ENCODE measurements at regions not wholly inside any gene's neighbourhood (a gene's known extent, or its start where the extent isn't known, plus 50 kb on each side); places are given as distances from the start of the nearest gene placed in this dataset.
"Not testable (repeated sequence)": the region's sequence is repeated elsewhere in the genome, so short reads cannot be mapped to it uniquely, and the experiment has no call there.

DNA sequence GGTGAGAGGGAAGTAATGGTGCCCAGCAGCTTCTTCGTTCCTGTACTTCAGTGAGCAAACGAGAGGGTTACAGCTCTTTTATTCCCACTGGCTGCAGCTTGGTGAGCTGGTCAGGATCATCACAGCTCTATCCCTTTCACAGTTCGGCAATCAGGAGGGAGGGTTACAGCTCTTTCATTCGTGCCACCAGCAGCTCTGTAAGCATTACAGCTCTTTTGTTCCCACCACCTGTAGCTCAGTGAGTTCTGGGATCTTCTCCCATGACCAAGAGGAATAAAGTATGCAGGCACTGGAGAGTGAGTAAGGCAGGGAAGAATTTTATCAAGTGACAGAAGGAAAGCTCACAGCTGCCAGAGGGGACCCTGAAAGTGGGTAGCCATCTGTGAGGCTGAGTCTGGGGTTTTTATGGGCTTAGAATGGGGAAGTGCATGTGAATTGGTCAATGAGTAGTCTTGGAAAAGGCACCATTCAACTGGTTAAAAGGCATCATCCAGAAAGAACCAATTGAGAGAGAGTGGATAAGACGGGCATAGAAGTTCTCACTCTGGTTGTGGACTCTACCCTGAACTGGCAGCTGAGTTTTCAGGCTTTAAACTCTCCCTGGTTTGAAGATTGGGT is 123.7 kb downstream of the COX18 start:
- no peak for DNase-seq (ENCODE audit: low read depth)

DNA sequence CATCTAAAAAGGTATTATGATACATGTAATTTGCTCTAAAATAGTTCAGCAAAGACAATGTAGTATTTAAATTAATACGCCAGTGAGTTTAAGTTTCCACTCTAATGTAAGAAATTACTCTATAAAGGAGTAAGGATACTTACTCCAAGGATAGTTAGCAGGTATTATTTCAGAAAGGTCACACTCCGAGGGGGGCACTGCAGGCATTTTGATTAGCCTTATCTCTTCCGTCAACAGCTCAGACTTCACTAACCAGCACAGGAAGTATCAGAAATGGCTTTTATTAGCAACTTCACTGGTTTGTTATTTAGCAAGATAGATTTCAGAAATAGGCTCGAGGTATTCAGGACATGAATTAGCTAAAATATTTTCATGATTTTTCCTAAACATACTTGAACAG is 127.0 kb downstream of the COX18 start:
- DNase-seq (ENCODE audit: low read depth): no peak
- H3K4me3 ChIP-seq (ENCODE audit: low read depth, low read length): no peak overlapping the region

More for the DNA sequence above, 123.7 kb downstream of the COX18 start:
- no peak overlapping the region for H3K4me3 ChIP-seq (ENCODE audit: low read depth, low read length)

DNA sequence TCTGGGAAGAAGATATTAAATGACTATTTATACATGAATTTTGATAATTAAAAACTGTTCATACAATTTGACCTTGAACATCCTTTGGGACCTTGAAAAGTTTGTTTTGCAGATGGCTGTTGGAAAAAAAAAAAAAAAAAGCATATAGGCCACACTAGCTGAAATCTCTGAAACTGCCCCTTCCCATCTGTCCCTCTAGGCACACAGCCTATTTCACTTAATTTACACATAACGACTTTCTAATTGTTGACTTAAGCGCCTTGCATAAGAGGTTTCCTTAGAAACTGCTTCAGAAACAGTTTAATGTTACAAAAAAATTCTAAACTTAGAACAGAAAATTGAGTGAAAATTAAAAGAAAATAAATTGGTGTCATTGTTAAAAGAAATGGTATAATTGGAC is 131.0 kb downstream of the COX18 start:
- no peak overlapping the region for H3K4me3 ChIP-seq (ENCODE audit: low read depth, low read length)
- no peak for DNase-seq (ENCODE audit: low read depth)

DNA sequence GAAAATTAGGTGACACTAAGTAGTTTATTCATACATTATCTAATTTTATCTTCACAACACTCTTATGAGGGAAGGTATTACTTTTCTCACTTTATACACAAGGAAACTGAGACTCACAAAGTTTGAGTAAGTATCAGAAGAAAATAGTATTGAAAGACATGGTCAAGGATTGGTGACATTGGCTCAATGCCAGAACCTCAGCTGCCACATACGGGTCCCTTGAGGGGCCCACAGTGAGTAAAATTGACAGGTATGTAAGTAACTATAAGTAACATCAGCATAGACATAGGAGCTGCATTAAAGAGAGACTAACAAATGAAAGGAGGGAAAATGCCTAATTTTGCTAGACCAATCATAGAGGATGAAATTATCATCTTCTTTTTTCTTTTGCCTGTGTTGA is 134.1 kb downstream of the COX18 start:
- no peak overlapping the region for H3K4me3 ChIP-seq (ENCODE audit: low read depth, low read length)
- DNase-seq (ENCODE audit: low read depth): no peak

DNA sequence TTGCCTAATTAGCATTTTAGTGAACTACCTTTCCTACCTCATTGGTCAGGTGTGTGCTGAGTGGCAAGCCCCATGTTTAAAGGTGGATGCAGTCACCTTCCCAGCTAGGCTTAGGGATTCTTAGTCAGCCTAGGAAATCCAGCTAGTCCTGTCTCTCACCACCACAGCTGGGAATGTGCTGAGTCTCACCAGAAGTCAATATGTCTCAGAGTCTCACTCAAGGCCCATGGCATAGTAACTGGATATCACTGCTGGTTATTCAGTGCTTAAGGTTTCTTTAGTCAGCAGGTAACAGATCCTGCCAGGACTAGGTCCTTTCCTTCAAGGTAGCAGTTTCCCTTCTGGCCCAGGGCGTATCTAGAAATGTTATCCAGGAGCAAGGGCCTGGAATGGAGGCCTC is 136.5 kb downstream of the COX18 start:
- DNase-seq (ENCODE audit: low read depth): no peak

DNA sequence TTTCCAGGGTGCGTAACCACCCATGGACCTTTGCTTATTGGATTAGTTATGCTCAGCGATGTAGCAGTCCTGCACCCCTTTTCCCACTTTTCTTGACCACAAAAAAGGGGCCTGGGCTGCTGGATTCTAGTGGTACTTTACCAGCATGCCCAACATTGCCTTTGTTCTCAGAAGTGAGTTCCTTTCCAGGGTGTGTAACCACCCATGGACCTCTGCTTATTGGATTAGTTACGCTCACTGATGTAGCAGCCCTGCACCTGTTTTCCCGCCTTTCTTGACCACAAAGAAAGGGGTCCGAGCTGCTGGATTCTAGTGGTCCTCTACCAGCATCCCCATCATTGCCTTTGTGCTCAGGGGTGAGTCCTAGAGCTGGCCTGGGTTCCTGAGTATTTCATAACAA is 138.2 kb downstream of the COX18 start:
- DNase-seq (ENCODE audit: low read depth): no peak
- H3K4me3 ChIP-seq (ENCODE audit: low read depth, low read length): no peak overlapping the region

More for the DNA sequence above, 136.5 kb downstream of the COX18 start:
- no peak overlapping the region for H3K4me3 ChIP-seq (ENCODE audit: low read depth, low read length)

DNA sequence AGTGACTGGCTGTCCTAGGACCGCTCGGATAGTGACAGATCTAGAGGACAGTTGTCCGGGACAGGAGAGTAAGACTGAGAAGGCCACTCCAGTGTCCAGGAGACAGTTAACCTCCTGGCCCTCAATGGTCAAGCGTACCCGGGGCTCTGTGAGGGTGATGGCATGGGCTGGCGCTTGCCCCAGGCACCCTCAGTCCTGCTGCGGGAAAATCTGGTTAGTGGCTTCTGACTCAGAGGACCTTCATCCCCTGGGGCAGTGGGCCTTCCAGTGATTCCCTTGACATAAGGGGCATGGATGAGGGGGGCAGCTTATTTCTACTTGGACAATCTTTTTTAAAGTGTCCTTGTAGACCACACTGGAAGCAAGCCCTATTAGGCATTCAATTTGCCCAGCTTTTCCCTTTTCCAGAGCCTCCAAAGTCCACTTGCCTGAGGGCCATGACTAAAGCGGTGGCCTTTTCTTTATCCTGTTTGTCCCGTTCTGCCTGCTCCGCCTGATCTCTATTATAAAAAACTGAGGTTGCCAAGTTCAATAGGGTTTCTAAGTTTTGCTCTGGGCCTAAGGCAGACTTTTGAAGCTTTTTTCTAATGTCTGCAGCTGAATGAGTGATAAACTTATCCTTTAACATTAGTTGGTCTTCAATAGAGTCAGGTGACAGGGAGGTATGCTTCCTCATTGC is 139.8 kb downstream of the COX18 start:
- not testable (repeated sequence) for DNase-seq (ENCODE audit: low read depth); H3K4me3 ChIP-seq (ENCODE audit: low read depth, low read length)

DNA sequence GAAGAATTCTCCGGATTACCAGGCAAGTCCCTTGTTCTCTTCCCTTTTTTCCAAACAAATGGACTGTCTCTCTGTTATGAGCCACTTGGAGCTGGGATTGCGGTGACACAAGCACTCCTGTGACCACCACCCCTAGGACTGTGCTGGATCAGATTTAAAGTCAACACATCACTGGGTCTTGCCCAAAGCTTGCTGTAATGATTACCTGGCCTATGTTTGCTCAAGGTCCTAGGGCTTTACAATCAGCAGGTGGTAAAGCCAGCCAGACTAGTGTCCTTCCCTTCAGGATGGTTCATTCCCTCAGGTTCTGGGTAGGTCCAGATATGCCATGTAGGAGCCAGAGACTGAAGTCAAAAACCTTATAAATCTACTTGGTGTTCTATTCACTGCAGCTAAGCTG is 144.7 kb downstream of the COX18 start:
- no peak overlapping the region for H3K4me3 ChIP-seq (ENCODE audit: low read depth, low read length)
- no peak for DNase-seq (ENCODE audit: low read depth)

DNA sequence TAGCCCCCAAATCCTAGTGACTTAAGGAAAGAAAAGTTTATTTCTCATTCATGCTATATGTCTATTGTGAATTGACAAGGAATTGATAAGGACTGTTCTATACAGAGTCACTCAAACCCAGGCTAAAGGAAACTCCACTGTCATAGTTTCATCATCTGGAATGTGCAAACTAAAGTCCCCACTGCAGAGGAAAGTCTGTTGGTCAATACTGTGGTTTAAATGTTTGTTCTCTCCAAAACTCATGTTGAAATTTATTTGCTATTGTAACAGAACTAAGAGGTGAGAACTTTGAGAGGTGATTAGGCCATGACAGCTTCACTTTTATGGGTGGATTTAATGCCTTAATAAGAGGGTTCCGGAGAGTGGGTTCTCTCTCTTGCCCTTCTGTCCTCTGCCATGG is 149.6 kb downstream of the COX18 start:
- DNase-seq (ENCODE audit: low read depth): no peak
- no peak overlapping the region for H3K4me3 ChIP-seq (ENCODE audit: low read depth, low read length)

DNA sequence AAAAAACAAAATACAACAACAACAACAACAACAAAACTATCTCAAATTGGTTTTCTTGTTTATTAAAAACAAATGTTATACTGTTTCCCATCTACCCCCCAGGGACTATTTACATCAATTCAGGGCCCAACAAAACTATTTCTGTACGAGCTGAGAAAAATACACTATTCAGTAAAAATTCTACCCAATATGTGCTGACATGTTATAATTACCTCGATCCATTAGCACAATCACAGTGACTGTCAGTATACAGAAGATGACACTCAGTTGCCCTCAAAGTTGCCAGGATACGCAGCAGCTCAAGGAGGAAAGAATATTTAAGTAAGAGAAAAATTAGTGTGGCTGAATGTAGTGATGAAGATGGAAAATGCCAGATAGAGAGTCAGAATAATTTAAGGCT is 150.1 kb downstream of the COX18 start:
- H3K4me3 ChIP-seq (ENCODE audit: low read depth, low read length): no peak overlapping the region
- no peak for DNase-seq (ENCODE audit: low read depth)

DNA sequence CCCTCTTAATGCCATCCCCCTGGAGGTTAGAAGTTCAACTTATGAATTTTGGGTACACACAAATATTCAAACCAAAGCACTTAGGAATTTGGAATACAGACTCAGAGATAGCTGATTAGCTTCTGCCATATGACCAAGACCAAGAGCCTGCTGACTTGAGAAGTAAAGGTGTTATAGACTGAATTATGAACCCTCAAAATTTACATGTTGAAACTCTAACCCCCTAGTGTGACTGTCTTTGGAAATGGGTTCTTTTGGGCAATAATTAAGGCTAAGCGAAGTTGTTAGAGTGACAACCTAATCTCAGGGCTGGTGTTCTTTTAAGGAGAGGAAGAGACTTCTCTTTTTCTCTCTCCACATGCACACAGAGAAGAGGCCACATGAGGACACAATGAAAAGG is 151.2 kb downstream of the COX18 start:
- no peak overlapping the region for H3K4me3 ChIP-seq (ENCODE audit: low read depth, low read length)
- DNase-seq (ENCODE audit: low read depth): no peak

DNA sequence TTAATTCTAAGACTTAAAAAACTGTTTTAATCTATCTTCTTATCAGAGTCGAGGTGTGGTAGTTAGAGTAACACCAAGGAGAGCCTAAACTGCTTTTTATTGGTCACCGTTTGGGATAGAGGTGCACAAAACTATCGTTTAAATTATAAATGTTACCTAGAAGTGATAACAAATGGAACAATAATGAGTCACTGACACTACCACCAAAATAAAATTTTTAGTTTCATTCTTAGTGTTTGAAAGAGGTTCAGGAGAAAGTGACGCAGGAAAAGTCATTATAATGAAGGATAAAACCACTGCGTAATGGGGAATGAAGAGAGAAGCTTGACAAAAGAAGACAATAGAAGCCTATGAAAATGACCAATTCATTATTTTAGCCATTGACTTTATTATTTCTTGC is 158.2 kb downstream of the COX18 start:
- no peak overlapping the region for H3K4me3 ChIP-seq (ENCODE audit: low read depth, low read length)
- DNase-seq (ENCODE audit: low read depth): no peak

DNA sequence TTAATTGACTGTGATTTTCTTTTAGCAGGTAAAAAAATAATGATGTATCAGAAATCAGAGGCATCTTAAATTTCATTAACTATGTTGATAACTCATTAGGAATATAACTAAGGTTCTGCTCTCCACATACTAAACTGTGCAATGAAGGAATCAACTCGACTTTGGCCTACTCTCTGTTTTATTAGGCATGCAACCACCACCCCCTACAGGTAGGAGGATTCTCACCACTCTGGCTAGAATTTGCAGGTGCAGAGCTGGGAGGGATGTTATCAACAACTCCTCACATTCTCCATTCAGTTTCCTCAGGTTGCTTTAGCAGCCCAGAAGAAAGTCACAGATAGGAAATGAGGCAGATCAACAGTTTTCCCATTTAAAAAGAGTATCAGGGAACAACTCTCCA is 160.1 kb downstream of the COX18 start:
- no peak for DNase-seq (ENCODE audit: low read depth)
- no peak overlapping the region for H3K4me3 ChIP-seq (ENCODE audit: low read depth, low read length)

DNA sequence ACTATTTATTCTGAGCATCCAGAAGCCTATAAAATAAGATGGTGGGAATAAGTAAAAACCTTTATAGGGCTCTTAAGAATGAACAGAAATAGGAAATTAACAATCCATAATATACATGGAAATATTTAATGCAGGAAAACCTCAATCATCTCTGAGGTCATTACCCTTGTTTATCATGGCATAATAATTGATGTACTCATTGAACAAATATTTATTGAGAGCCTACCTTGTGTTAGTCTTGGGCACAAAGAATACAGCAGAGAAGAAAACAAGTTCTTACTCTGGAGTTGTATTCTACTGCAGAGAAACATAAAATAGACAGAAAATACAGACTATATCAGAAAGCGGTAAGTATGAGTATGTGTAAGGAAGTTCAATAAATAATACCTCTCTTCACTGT is 167.2 kb downstream of the COX18 start:
- H3K4me3 ChIP-seq (ENCODE audit: low read depth, low read length): no peak overlapping the region
- DNase-seq (ENCODE audit: low read depth): no peak

DNA sequence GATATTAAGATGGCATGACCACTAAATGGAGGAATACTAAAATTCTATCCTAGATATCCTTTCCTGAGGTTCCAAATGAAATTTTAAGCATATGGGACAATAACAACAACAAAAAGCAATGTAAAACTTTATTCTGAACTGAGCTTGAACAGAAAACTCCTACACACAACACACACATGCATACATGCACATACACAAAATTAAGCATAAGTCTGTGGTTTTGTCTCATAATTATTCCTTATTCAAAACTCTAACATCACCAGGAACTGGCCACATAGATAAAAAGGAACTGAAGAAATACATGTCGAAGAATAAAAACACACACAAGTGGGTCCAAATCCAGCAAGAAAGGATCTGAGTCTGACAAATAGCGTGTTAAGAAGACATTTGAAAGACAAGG is 168.0 kb downstream of the COX18 start:
- H3K4me3 ChIP-seq (ENCODE audit: low read depth, low read length): no peak overlapping the region
- DNase-seq (ENCODE audit: low read depth): no peak

DNA sequence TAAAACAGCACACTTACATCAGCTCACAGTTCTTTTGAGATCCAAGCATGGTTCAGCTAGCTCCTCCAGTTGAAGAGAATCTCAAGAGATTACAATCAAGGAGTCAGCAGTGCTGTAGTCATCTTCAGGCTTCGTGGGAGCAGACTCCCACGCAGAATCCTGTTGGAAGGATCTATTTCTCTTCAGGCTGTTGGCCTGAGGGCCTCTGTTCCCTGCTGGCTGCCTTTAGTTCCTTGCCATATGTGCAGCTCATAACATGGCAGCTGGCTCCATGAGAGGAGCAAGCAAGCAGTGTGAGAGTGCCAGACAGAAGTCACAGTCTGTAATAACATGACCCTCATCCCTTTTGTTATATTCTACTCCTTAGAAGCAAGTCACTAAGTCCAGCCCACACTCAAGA is 168.6 kb downstream of the COX18 start:
- DNase-seq (ENCODE audit: low read depth): peak; percentile 17
- no peak overlapping the region for H3K4me3 ChIP-seq (ENCODE audit: low read depth, low read length)

DNA sequence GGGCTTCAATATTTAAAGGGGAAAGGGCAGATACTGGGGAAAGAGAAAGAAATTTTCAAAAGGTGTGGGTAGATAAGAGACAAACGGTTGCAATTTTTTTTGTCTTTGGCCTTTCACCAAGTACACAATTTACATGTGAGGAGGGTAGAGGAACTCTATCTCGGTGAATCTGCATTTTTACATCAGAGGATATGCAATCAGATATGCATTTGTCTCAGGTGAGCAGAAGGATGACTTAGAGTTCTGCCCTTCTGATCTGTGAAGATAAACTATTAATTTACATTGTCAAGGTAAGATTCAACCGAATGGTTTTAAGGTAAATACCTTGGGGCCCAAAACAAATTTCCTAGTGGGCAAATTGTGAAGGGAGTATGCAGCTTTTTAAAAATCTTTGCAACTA is 169.9 kb downstream of the COX18 start:
- H3K4me3 ChIP-seq (ENCODE audit: low read depth, low read length): no peak overlapping the region
- DNase-seq (ENCODE audit: low read depth): no peak

DNA sequence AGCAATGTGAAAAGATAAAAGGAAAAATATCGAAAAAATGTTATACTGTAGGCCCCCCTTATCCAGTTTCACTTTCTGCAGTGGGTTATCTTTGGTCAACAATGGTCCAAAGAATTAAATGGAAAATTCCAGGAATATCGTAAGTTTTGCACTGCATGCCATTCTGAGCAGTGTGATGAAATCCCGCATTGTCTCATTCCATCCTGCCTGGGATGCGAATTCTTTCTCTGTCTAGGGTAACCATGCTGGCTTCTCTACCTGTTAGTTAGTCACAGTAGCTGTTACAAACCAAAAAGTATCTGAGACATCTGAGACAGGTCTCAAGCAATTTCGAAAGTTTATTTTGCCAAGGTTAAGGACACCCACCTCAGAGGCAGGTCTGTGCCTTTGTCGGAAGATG is 170.3 kb downstream of the COX18 start:
- H3K4me3 ChIP-seq (ENCODE audit: low read depth, low read length): no peak overlapping the region
- DNase-seq (ENCODE audit: low read depth): no peak

DNA sequence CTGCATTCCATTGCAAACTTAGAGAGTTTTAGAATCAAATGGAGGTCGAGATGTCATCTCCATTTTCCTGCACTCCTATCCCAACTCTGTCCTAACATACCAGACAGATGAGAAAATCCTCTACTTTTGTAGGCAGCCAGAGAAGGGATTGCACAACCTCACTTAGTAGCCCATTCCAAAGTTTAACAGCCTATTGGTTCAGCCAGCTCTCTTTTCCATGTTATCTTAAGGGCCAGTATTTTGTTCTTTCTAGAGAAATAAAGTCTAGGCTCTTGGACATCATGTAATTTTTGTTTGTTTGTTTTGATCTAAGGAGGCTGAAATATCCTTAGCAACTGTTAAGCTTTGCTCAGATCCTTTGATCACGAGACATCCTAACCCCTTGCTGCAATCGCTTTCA is 173.0 kb downstream of the COX18 start:
- H3K4me3 ChIP-seq (ENCODE audit: low read depth, low read length): no peak overlapping the region
- peak; percentile 71 for DNase-seq (ENCODE audit: low read depth)

DNA sequence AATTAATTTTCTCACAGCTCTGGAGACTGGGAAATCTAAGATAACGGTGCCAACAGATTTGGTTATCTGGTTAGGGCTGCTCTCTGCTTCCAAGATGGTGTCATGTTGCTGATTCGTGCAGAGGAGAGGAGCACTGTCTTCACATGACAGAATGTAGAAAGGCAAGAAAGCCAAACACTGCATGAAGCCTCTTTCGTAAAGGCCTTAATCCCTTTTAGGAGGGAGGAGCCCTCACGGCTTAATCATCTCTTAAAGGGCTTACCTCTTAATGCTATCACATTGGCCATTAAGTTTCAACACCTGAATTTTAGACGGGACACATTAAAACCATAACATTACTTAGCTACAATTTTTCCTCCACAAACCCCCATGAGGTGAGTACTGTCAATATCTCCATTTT is 174.1 kb downstream of the COX18 start:
- no peak for DNase-seq (ENCODE audit: low read depth)
- no peak overlapping the region for H3K4me3 ChIP-seq (ENCODE audit: low read depth, low read length)

DNA sequence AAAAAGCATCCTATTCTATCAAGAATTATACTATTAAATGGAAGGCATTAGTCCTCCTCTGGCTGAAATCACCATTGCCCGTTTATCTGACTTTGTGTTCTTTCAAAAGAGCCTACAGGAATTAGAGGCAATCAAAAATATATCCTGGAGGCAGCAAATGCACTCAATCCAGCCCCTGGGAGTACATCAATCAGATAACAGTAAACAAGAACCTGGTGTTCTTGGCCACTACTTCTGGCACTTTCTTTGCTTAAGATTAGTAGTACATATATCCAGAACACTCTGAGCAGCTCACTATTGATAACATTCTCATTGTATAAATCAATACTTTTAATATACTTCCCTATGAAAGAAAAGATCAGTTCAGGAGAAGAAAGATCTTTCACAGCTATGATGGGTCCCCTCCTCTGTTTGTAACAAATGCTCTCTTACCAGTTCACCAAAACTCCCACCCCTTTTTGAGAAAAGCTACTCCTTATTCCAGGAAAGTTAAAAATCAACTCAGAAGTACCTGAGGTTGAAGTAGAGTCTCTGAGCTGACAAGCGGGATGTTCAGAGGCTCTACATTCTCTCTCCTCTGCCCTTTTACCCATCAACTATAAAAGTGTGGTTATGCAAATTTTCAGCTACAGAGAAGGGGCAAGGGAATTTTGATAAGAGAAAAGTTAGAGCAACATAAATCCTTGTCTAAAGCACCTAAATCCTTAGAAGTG is 176.0 kb downstream of the COX18 start:
- no peak overlapping the region for H3K4me3 ChIP-seq (ENCODE audit: low read depth, low read length)
- DNase-seq (ENCODE audit: low read depth): no peak
